AG10803 (cell line): ENCODE measurements at regions not wholly inside any gene's neighbourhood (a gene's known extent, or its start where the extent isn't known, plus 50 kb on each side); places are given as distances from the start of the nearest gene placed in this dataset.
"Not testable (repeated sequence)": the region's sequence is repeated elsewhere in the genome, so short reads cannot be mapped to it uniquely, and the experiment has no call there.

Experiments
- DNase-seq: peaks from one replicate; pipeline ENCODE4 v3.0.0; 2010; ENCODE audit warnings: low read depth
- H3K4me3 ChIP-seq: 2 replicates; pipeline ENCODE4 v1.5.1; 2011; ENCODE audit warnings: mild to moderate bottlenecking, low read length, control low read depth
- TF ChIP-seq, protein P1 (sequence below): conservative IDR thresholded peaks from 2 replicates; pipeline ENCODE4 v1.5.1; 2011; ENCODE audit warnings: mild to moderate bottlenecking, low read length, control low read depth, inconsistent platforms

GRCh38 chr9:126166866-126167265 is 159.8 kb upstream of the MVB12B start:
- TF ChIP-seq, protein P1, sequence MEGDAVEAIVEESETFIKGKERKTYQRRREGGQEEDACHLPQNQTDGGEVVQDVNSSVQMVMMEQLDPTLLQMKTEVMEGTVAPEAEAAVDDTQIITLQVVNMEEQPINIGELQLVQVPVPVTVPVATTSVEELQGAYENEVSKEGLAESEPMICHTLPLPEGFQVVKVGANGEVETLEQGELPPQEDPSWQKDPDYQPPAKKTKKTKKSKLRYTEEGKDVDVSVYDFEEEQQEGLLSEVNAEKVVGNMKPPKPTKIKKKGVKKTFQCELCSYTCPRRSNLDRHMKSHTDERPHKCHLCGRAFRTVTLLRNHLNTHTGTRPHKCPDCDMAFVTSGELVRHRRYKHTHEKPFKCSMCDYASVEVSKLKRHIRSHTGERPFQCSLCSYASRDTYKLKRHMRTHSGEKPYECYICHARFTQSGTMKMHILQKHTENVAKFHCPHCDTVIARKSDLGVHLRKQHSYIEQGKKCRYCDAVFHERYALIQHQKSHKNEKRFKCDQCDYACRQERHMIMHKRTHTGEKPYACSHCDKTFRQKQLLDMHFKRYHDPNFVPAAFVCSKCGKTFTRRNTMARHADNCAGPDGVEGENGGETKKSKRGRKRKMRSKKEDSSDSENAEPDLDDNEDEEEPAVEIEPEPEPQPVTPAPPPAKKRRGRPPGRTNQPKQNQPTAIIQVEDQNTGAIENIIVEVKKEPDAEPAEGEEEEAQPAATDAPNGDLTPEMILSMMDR = no peak
- DNase-seq = no peak
- H3K4me3 ChIP-seq = no peak overlapping the region

GRCh38 chr9:126169736-126170135 is 156.9 kb upstream of the MVB12B start:
- no peak for DNase-seq
- H3K4me3 ChIP-seq = no peak overlapping the region
- TF ChIP-seq, protein P1 = no peak

- DNase-seq = no peak
- TF ChIP-seq, protein P1 = no peak
- H3K4me3 ChIP-seq = no peak overlapping the region
These were observed 156.3 kb upstream of the MVB12B start for GRCh38 chr9:126170286-126170823.

DNA sequence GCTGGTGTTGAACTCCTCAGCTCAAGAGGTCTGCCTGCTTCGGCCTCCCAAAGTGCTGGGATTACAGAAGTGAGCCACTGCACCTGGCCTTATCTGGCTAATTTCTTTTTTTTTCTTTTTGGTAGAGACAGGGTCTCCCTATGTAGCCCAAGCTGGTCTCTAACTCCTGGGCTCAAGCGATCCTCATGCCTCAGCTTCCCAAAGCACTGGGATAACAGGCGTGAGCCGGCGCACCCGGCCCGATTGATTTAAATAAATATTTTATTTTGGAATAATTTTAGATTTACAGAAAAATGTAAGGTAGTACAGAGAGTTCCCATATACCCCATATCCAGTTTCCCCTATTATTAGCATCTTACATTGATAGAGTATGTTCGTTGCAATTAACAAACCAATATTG is 155.0 kb upstream of the MVB12B start:
- H3K4me3 ChIP-seq = no peak overlapping the region
- DNase-seq = no peak
- TF ChIP-seq, protein P1 = no peak

- DNase-seq = no peak
- H3K4me3 ChIP-seq = no peak overlapping the region
- TF ChIP-seq, protein P1 = no peak
These were observed 153.2 kb upstream of the MVB12B start for GRCh38 chr9:126173401-126173800.

DNA sequence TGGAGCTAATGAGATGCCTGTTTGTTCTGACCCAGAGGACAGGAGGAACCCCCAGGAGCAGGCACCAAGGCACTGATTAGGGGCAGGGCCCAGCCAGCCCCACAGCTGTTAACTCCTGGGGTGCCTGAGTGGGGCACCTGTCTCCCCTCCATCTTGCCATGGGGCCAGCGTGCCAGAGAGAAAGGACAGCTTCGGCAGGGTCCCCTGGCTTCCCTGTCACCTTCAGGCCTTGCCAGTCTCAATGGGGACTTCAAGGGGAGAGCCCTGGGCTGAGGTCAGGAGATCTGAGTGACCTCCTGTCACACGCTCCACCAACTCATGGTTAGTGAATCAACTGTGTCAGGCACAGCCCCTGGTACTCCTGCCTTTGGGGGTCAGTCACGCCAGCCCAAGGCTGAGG is 152.7 kb upstream of the MVB12B start:
- no peak for DNase-seq
- no peak overlapping the region for H3K4me3 ChIP-seq
- TF ChIP-seq, protein P1 = no peak

DNA sequence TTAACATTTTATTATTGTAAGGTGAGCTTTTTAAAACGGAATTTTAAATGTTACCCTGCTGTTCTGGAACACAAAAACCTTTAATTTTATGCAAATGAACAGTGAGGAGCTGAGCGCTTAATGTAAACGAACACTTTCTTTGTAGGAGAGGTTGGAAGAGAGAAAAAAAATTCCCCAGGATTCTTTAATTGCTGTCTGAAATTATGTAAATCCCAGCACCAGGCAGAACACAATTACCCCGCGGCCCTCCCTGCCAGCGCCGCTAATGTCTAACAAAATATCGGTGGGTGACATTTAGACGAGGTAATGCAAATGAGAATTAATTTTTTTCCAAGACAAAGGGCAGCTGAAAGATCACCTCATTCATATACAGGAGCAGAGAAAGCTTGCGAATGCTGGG is 143.4 kb upstream of the MVB12B start:
- DNase-seq = no peak
- H3K4me3 ChIP-seq = no peak overlapping the region
- TF ChIP-seq, protein P1 = no peak

- H3K4me3 ChIP-seq, DNase-seq: not testable (repeated sequence)
These were observed 135.6 kb upstream of the MVB12B start for GRCh38 chr9:126190994-126191393.
